ENCODE measurements at regions not wholly inside any gene's neighbourhood (a gene's known extent, or its start where the extent isn't known, plus 50 kb on each side); places are given as distances from the start of the nearest gene placed in this dataset.
A peak's percentile ranks its signal among the peaks of the same experiment; 100 is the strongest.

GRCh38 chr4:153989505-153989904, 200.6 kb upstream of the SFRP2 start:
- DNase-seq (ENCODE audit: low read depth in 2 of 3, low spot score in 1 of 3), result no peak

GRCh38 chr4:153988492-153989363, 199.8 kb upstream of the SFRP2 start:
- DNase-seq (ENCODE audit: low read depth in 2 of 3, low spot score in 1 of 3), result no peak

- no peak for DNase-seq (ENCODE audit: low read depth in 2 of 3, low spot score in 1 of 3)
Measured at GRCh38 chr4:153987291-153987690, 198.4 kb upstream of the SFRP2 start.

GRCh38 chr4:153976954-153977353, 188.1 kb upstream of the SFRP2 start:
- DNase-seq (ENCODE audit: low read depth in 2 of 3, low spot score in 1 of 3), result no peak

GRCh38 chr4:153974452-153974851, 185.6 kb upstream of the SFRP2 start:
- DNase-seq (ENCODE audit: low read depth in 2 of 3, low spot score in 1 of 3), result no peak

- DNase-seq (ENCODE audit: low read depth in 2 of 3, low spot score in 1 of 3), result no peak
Measured at GRCh38 chr4:153973942-153974341, 185.1 kb upstream of the SFRP2 start.

GRCh38 chr4:153971899-153972298, 183.0 kb upstream of the SFRP2 start:
- no peak for DNase-seq (ENCODE audit: low read depth in 2 of 3, low spot score in 1 of 3)

GRCh38 chr4:153970169-153970568, 181.3 kb upstream of the SFRP2 start:
- DNase-seq (ENCODE audit: low read depth in 2 of 3, low spot score in 1 of 3), result no peak

- no peak for DNase-seq (ENCODE audit: low read depth in 2 of 3, low spot score in 1 of 3)
Measured at GRCh38 chr4:153969542-153969941, 180.7 kb upstream of the SFRP2 start.

- no peak for DNase-seq (ENCODE audit: low read depth in 2 of 3, low spot score in 1 of 3)
Measured at GRCh38 chr4:153966641-153967040, 177.8 kb upstream of the SFRP2 start.

- no peak for DNase-seq (ENCODE audit: low read depth in 2 of 3, low spot score in 1 of 3)
Measured at GRCh38 chr4:153963216-153963615, 174.3 kb upstream of the SFRP2 start.

GRCh38 chr4:153962311-153963039, 173.6 kb upstream of the SFRP2 start:
- no peak for DNase-seq (ENCODE audit: low read depth in 2 of 3, low spot score in 1 of 3)

GRCh38 chr4:153955327-153955726, 166.4 kb upstream of the SFRP2 start:
- no peak for DNase-seq (ENCODE audit: low read depth in 2 of 3, low spot score in 1 of 3)

- DNase-seq (ENCODE audit: low read depth in 2 of 3, low spot score in 1 of 3), result no peak
Measured at GRCh38 chr4:153954654-153955053, 165.8 kb upstream of the SFRP2 start.

- peak in 1 of 3 donors; percentile 14 for DNase-seq (ENCODE audit: low read depth in 2 of 3, low spot score in 1 of 3)
Measured at GRCh38 chr4:153950100-153950979, 161.5 kb upstream of the SFRP2 start.

- DNase-seq (ENCODE audit: low read depth in 2 of 3, low spot score in 1 of 3), result no peak
Measured at GRCh38 chr4:153948041-153948440, 159.2 kb upstream of the SFRP2 start.

- DNase-seq (ENCODE audit: low read depth in 2 of 3, low spot score in 1 of 3), result no peak
Measured at GRCh38 chr4:153947124-153947523, 158.2 kb upstream of the SFRP2 start.

GRCh38 chr4:153945704-153946103, 156.8 kb upstream of the SFRP2 start:
- no peak for DNase-seq (ENCODE audit: low read depth in 2 of 3, low spot score in 1 of 3)

- DNase-seq (ENCODE audit: low read depth in 2 of 3, low spot score in 1 of 3), result no peak
Measured at GRCh38 chr4:153943738-153944415, 155.0 kb upstream of the SFRP2 start.

- DNase-seq (ENCODE audit: low read depth in 2 of 3, low spot score in 1 of 3), result no peak
Measured at GRCh38 chr4:153940916-153941315, 152.0 kb upstream of the SFRP2 start.

- DNase-seq (ENCODE audit: low read depth in 2 of 3, low spot score in 1 of 3), result no peak
Measured at GRCh38 chr4:153939570-153939969, 150.7 kb upstream of the SFRP2 start.
